ENCODE measurements at regions not wholly inside any gene's neighbourhood (a gene's known extent, or its start where the extent isn't known, plus 50 kb on each side); places are given as distances from the start of the nearest gene placed in this dataset.

GRCh38 chr7:110084181-110084807 lies 1006.6 kb upstream of the LRRN3 start:
- DNase-seq, result no peak

GRCh38 chr7:110090110-110090820 lies 1000.7 kb upstream of the LRRN3 start:
- DNase-seq, result no peak

- no peak for DNase-seq
These were observed 995.4 kb upstream of the LRRN3 start for GRCh38 chr7:110095372-110096052.

- DNase-seq, result no peak
These were observed 986.7 kb upstream of the LRRN3 start for GRCh38 chr7:110104243-110104642.

- peak; percentile 96 for DNase-seq
These were observed 985.6 kb upstream of the LRRN3 start for GRCh38 chr7:110105307-110105706.

GRCh38 chr7:110105840-110106239 lies 985.1 kb upstream of the LRRN3 start:
- DNase-seq, result peak; percentile 55

GRCh38 chr7:110119883-110120581 lies 970.9 kb upstream of the LRRN3 start:
- DNase-seq, result no peak

GRCh38 chr7:110129159-110129558 lies 961.8 kb upstream of the LRRN3 start:
- DNase-seq, result no peak

- no peak for DNase-seq
These were observed 960.3 kb upstream of the LRRN3 start for GRCh38 chr7:110130669-110131068.

- no peak for DNase-seq
These were observed 959.6 kb upstream of the LRRN3 start for GRCh38 chr7:110131344-110131743.

- no peak for DNase-seq
These were observed 951.9 kb upstream of the LRRN3 start for GRCh38 chr7:110139056-110139455.

- no peak for DNase-seq
These were observed 947.9 kb upstream of the LRRN3 start for GRCh38 chr7:110142939-110143526.

GRCh38 chr7:110144599-110144998 lies 946.3 kb upstream of the LRRN3 start:
- no peak for DNase-seq

- DNase-seq, result no peak
These were observed 942.9 kb upstream of the LRRN3 start for GRCh38 chr7:110148054-110148453.

- DNase-seq, result no peak
These were observed 937.7 kb upstream of the LRRN3 start for GRCh38 chr7:110153222-110153621.

- no peak for DNase-seq
These were observed 934.4 kb upstream of the LRRN3 start for GRCh38 chr7:110156511-110156910.

- DNase-seq, result no peak
These were observed 933.1 kb upstream of the LRRN3 start for GRCh38 chr7:110157631-110158362.

- DNase-seq, result no peak
These were observed 922.9 kb upstream of the LRRN3 start for GRCh38 chr7:110168010-110168409.

- DNase-seq, result no peak
These were observed 920.1 kb upstream of the LRRN3 start for GRCh38 chr7:110170841-110171240.

GRCh38 chr7:110177463-110177862 lies 913.5 kb upstream of the LRRN3 start:
- DNase-seq, result no peak

- DNase-seq, result no peak
These were observed 911.9 kb upstream of the LRRN3 start for GRCh38 chr7:110179037-110179436.

GRCh38 chr7:110181768-110182167 lies 909.2 kb upstream of the LRRN3 start:
- no peak for DNase-seq

Measured in SHP77 treated with DMSO at 0.1 percent for 48 hours (cell line).